Activated CD4-positive, alpha-beta T cell treated with anti-CD3 and anti-CD28 coated beads, Interleukin-2, amount 50 U/mL, for 16 hours (primary cell): ENCODE measurements at regions not wholly inside any gene's neighbourhood (a gene's known extent, or its start where the extent isn't known, plus 50 kb on each side); places are given as distances from the start of the nearest gene placed in this dataset.
"Not testable (repeated sequence)": the region's sequence is repeated elsewhere in the genome, so short reads cannot be mapped to it uniquely, and the experiment has no call there.

Experiments
- DNase-seq: peaks from one replicate; pipeline ENCODE4 v3.0.0-alpha.2; 2020

- DNase-seq = no peak
These were observed 558.5 kb downstream of the DMRTA1 start for GRCh38 chr9:23005156-23005555.

DNA sequence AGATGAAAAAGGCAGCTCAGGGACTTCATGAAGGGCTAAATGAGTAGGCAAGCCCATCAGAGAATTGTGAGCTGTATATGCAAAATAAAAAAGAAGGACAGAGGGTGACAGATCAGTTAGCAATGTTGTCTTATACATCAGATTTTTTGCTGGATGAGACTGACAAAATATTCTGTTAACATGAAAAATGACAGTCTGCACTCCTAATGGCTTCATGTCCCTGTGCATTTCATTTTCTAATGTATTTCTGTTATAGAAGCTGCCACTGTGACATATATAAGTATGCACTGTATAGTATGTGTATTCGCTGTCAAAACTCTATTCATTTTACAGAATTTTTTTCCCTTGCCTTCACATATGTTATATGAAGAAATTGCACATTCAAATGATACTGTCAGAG is 559.5 kb downstream of the DMRTA1 start:
- DNase-seq = no peak

- no peak for DNase-seq
These were observed 565.0 kb downstream of the DMRTA1 start for GRCh38 chr9:23011669-23012068.

- DNase-seq = no peak
These were observed 568.9 kb downstream of the DMRTA1 start for GRCh38 chr9:23015557-23015956.

- DNase-seq = no peak
These were observed 589.8 kb downstream of the DMRTA1 start for GRCh38 chr9:23036416-23036815.

GRCh38 chr9:23039402-23039801 is 592.8 kb downstream of the DMRTA1 start:
- DNase-seq = no peak

DNA sequence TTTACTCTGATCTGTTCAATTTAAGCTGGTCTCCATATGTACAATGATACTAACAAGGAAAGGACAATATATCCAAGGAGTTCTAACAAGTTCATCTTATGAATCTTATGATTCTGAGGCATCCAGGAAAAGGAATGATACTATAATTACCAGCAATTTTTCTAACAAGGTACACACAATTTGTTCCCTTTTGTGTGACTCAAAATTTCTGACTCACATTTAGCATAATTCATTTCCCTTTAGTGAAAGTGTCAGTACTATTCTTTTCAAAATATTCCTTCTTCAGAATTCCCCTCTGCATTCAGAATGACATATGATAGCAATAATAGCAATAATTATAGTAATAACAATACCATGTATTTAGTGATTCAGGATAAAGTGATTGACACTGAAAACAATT is 594.8 kb downstream of the DMRTA1 start:
- no peak for DNase-seq

- no peak for DNase-seq
These were observed 597.9 kb downstream of the DMRTA1 start for GRCh38 chr9:23044549-23044948.

DNA sequence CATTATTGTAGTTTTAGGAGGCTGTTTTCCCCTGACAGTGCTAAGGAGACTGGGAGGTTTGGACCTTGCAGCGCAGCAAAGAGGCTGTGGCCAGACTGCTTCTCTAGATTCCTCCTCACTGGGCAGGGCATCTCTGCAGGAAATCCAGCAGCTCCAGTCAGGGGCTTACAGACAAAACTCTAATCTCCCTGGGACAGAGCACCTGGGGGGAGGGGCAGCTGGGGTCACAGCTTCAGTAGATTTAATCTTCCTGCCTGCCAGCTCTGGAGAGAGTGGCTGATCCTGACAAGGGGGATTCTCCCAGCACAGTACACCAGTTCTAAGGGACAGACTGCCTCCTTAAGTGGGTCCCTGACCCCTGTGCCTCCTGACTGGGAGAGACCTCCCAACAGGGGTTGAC is 599.4 kb downstream of the DMRTA1 start:
- not testable (repeated sequence) for DNase-seq

DNA sequence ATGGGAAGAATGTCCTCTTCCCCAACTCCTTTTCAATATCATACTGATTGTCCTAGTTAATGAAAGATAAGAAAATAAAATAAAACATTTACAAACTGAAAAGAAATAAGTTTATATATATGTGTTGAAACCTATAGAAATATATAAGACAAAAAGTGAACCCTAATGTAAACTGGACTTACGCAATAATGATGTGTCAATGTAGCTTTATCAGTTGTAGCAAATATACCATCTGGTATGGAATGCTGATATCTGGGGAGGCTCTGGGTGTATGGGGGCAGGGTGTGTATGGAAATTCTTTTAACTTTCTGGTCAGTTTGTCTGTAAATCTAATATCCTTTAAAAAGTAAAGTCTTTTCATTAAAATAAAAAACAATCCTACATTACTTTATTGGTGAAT is 603.9 kb downstream of the DMRTA1 start:
- DNase-seq = no peak

DNA sequence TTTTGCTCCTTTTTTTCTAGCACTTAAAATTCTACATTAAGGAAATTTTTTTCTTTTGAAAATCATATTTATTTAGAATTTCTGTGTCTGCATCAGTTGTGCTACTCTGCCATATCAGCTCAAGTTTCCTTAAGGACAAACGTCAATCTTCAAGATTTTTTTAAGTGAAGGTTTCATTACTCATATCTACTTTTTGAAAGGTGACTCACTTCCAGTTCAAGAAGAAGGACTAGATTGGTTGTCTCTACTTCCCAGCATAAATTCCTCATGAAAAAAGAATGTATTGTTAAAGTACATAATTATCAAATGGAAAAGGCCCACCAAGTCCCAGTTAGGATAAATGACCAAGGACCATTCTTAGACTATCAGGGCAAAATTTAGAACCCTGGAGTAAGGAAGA is 626.5 kb downstream of the DMRTA1 start:
- no peak for DNase-seq

DNA sequence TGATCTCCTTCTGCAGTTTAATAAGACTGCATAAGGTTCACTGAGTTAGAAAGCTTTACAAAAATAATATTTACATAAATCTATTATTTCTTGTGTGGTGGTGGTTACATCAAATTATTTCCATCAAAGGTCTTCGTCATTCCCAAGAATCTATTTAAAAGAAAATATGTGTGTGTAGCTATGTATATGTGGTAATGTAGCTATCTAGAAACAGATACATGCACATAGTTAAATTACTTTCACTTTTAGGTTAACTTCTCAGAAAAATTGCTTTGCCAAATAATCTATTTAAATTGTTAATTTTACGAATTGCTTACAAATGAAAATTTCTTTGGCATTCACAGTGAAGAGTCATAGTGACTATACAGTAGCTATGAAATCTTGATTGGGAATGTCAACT is 633.2 kb downstream of the DMRTA1 start:
- no peak for DNase-seq

DNA sequence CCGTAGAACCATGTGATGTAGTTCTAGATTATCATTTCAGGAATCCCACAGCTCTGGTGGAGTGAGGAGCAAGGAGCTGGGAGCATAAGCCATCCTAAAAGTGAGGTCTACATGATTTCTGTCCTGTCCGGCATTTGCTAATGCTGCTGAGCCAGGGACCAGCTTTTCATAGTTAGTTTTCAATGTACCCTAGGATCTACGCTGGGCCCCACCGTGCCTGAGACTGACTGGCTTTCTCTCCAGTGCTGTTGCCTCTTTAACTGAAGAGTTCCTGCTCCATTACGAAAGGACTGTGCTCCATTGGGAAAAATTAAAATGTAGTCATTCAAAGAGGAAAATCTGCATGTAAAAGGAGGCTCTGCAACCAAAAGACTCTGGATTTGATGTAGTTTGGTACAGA is 634.8 kb downstream of the DMRTA1 start:
- DNase-seq = no peak

GRCh38 chr9:23088932-23089364 is 642.3 kb downstream of the DMRTA1 start:
- no peak for DNase-seq

DNA sequence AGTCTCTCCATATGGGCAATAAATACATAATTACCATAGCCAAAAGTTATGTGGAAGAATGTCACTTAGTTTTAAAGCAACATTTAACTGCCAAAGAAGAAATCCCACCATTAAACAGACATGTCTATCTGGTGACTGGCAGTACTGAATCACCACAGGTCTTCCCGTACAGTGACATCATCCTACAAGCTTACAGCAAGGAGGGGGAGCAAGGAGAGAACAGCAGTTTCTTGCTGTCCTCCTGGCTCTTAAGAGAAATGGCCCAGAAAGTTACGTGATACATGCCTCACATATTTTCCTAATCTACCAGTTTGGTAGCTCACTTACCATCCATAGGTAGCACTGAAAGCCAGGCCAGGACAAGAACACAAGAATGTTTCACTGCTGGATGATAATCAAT is 671.0 kb downstream of the DMRTA1 start:
- DNase-seq = no peak

DNA sequence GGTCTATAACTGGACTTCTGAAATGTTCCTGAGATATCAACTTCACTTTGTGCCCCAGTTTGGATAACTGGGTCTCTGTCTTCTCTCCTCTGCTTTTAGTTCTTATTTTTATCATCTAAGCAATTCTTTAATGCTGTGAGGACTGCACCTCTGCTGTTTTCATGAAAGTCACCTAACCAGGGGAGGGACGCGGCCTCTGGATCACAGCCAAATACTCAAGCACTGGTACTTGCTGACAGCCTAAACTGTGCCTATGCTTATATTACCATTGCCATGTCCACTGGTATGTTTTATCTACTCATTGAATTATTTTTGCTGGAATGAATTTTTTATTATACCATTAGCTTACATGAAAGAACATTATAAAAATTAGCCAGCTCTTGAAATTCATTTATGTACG is 674.0 kb downstream of the DMRTA1 start:
- DNase-seq = no peak

- peak; percentile 0 for DNase-seq
These were observed 676.5 kb downstream of the DMRTA1 start for GRCh38 chr9:23123048-23123632.

DNA sequence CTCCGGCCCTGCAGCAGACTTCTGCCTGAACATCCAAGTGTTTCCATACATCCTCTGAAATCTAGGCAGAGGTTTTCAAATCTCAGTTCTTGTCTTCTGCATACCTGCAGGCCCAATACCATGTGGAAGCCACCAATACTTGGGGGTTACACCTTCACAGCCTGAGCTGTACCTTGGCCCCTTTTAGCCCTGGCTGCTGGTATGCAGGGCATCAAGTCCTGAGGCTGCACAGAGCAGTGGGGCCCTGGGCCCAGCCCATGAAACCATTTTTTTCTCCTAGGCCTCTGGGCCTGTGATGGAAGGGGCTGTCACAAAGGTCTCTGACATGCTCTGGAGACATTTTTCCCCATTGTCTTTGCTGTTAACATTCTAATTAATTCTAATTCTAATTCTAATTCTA is 680.6 kb downstream of the ELAVL2 start:
- no peak for DNase-seq

DNA sequence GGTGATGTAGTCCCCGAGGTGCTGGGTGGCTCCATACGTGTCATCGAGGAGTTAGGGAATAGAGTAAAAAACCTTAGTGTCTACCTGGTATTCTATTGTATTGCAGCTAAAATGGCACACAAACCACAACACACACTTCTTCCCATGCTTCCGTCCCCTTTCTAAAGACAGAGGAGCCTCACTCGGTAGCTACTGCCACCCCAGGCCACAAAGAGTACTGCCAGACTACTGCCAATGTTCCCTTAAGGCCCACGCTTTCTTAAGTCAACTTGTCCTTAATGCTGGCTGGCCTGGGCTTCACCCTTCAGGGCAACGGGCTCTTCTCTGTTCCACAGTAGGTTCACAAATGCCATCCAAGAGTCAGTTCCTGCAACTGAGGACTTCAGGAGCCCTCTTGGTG is 673.0 kb downstream of the ELAVL2 start:
- DNase-seq = no peak

- no peak for DNase-seq
These were observed 665.5 kb downstream of the ELAVL2 start for GRCh38 chr9:23160491-23160890.

- no peak for DNase-seq
These were observed 665.0 kb downstream of the ELAVL2 start for GRCh38 chr9:23160952-23161469.

GRCh38 chr9:23162789-23163188 is 663.3 kb downstream of the ELAVL2 start:
- DNase-seq = no peak

- DNase-seq = no peak
These were observed 654.6 kb downstream of the ELAVL2 start for GRCh38 chr9:23171479-23171878.

DNA sequence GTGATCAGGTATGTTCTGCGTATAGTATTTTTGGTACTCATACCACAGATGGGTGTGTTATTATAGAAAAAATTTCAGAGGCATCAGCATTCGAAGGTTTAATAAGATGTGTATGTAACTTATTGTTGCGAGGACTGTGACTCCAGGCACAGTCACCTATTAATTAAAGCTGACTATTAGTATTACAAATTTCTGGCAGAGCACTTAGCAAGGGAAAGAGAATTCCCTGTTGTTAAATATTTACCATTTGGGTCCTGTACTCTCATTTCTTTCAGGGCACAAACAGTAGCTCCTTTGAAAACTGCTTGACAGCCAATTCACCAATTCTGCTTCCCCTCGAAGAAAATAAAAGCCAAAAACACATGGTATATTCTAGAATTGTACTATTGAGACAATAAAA is 653.8 kb downstream of the ELAVL2 start:
- DNase-seq = no peak

DNA sequence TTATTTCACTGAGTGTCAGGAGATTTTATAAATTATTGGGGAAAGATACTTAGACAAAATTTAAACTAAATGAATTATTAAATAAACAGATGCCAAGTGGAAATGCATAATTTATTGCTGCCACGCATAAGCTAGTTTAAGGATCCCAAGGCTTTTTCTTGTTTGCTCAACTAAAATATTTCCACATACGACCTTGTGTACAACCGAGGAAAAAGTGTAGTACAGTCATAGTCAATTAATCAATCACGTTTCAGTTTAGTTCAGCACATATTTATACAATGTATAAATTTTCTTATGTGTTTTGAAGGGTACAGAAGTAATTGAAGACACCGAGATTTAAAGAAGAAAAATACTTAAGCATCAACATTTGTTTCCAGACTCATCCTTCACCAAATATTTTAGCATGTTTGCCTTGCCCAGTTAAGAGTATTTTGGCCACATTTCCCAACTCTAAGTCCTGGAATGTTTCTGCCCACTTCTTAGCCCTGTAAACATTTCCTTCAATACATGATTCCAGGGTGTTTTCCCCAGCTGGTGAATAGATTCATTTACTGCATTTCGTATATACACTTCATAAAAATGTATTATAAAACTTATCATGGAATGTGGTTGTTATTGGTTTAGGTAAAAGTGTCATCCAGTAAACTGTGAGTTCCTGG is 652.9 kb downstream of the ELAVL2 start:
- no peak for DNase-seq
